GM23338 (cell line): ENCODE measurements at regions not wholly inside any gene's neighbourhood (a gene's known extent, or its start where the extent isn't known, plus 50 kb on each side); places are given as distances from the start of the nearest gene placed in this dataset.

Experiments
- ATAC-seq: fragments of 200-7000 bp; cut with Tn5 transposase; 3 replicates; pipeline ENCODE4 v1.9.1; 2020
- DNase-seq: peaks from one replicate; pipeline ENCODE4 v3.0.0-alpha.2; 2015; ENCODE audit warnings: low spot score
- H2AFZ ChIP-seq: fragments of 200-600 bp; sonication (generic); 2 replicates; pipeline ENCODE4 v1.8.0; 2016; ENCODE audit warnings: antibody characterized with exemption, mild to moderate bottlenecking, moderate library complexity
- H3F3A ChIP-seq: fragments of 200-600 bp; sonication (generic); replicated peaks from 2 replicates; pipeline ENCODE4 v1.8.0; 2017; ENCODE audit warnings: antibody characterized with exemption, mixed run types, low read depth
- H3K27ac ChIP-seq: fragments of 200-600 bp; sonication (generic); 2 replicates; pipeline ENCODE4 v1.6.1; 2016; ENCODE audit warnings: low read depth
- H3K27me3 ChIP-seq: fragments of 200-600 bp; sonication (generic); 2 replicates; pipeline ENCODE4 v1.8.0; 2016; ENCODE audit warnings: mild to moderate bottlenecking, mixed run types, moderate library complexity; ENCODE audit not compliant: insufficient read depth
- H3K36me3 ChIP-seq: fragments of 200-600 bp; sonication (generic); 2 replicates; pipeline ENCODE4 v1.8.0; 2016; ENCODE audit warnings: mild to moderate bottlenecking; ENCODE audit not compliant: insufficient read depth
- H3K4me1 ChIP-seq: fragments of 200-600 bp; sonication (generic); 2 replicates; pipeline ENCODE4 v1.8.0; 2016; ENCODE audit warnings: mild to moderate bottlenecking, moderate library complexity; ENCODE audit not compliant: insufficient read depth
- H3K4me2 ChIP-seq: fragments of 200-600 bp; sonication (generic); 2 replicates; pipeline ENCODE4 v1.7.1; 2017; ENCODE audit warnings: mixed run types
- H3K4me3 ChIP-seq: fragments of 200-600 bp; sonication (generic); 2 replicates; pipeline ENCODE4 v1.6.1; 2016; ENCODE audit warnings: mixed run types
- H3K79me2 ChIP-seq: fragments of 200-600 bp; sonication (generic); replicated peaks from 2 replicates; pipeline ENCODE4 v1.8.0; 2017; ENCODE audit warnings: mild to moderate bottlenecking; ENCODE audit not compliant: insufficient read depth
- H3K9me2 ChIP-seq: fragments of 200-600 bp; sonication (generic); 2 replicates; pipeline ENCODE4 v1.8.0; 2017; ENCODE audit not compliant: insufficient read depth
- H4K20me1 ChIP-seq: fragments of 200-600 bp; sonication (generic); replicated peaks from 2 replicates; pipeline ENCODE4 v1.8.0; 2017; ENCODE audit warnings: mild to moderate bottlenecking; ENCODE audit not compliant: insufficient read depth
- H3K27ac Mint-ChIP-seq: 2 replicates; pipeline ENCODE4 v1.8.0; 2020; ENCODE audit warnings: inconsistent platforms, mild to moderate bottlenecking, moderate library complexity, mixed read lengths
- H3K27me3 Mint-ChIP-seq: 3 replicates; pipeline ENCODE4 v1.8.0; 2022; ENCODE audit warnings: low read depth, mild to moderate bottlenecking, moderate library complexity, mixed read lengths, inconsistent platforms; ENCODE audit not compliant: insufficient read depth, poor library complexity
- H3K36me3 Mint-ChIP-seq: 3 replicates; pipeline ENCODE4 v1.8.0; 2021; ENCODE audit warnings: low read depth, mild to moderate bottlenecking, inconsistent platforms, moderate library complexity, mixed read lengths
- H3K4me1 Mint-ChIP-seq: 3 replicates; pipeline ENCODE4 v1.8.0; 2020; ENCODE audit warnings: mild to moderate bottlenecking, inconsistent platforms, mixed read lengths
- H3K4me3 Mint-ChIP-seq: 3 replicates; pipeline ENCODE4 v1.8.0; 2021; ENCODE audit warnings: moderate library complexity, mild to moderate bottlenecking, inconsistent platforms, mixed read lengths
- H3K9me3 Mint-ChIP-seq: 3 replicates; pipeline ENCODE4 v1.8.0; 2020; ENCODE audit warnings: moderate library complexity, mild to moderate bottlenecking, inconsistent platforms, mixed read lengths
- CREB1 ChIP-seq: fragments of 250-450 bp; sonication (Bioruptor Pico); IDR thresholded peaks from 2 replicates; pipeline ENCODE4 v1.5.0; 2020; ENCODE audit warnings: low read depth, mild to moderate bottlenecking, moderate library complexity
- ETS1 ChIP-seq: IDR thresholded peaks from 2 replicates; pipeline ENCODE4 v1.6.1; 2016; ENCODE audit warnings: antibody characterized with exemption
- EZH2phosphoT487 ChIP-seq: fragments of 200-600 bp; sonication (generic); IDR thresholded peaks from one replicate; pipeline ENCODE4 v1.8.1; 2018; ENCODE audit warnings: antibody characterized with exemption; ENCODE audit not compliant: unreplicated experiment
- JUNB ChIP-seq: IDR thresholded peaks from one replicate; pipeline ENCODE4 v1.6.1; 2016; ENCODE audit warnings: antibody characterized with exemption; ENCODE audit not compliant: unreplicated experiment
- NANOG ChIP-seq: IDR thresholded peaks from 2 replicates; pipeline ENCODE4 v1.6.1; 2016; ENCODE audit warnings: antibody characterized with exemption, borderline replicate concordance
- POLR2AphosphoS5 ChIP-seq: IDR thresholded peaks from 2 replicates; pipeline ENCODE4 v1.6.1; 2016; ENCODE audit warnings: antibody characterized with exemption, low read depth
- REST ChIP-seq: IDR thresholded peaks from one replicate; pipeline ENCODE4 v1.6.1; 2018; ENCODE audit warnings: antibody characterized with exemption; ENCODE audit not compliant: unreplicated experiment
- STAT1 ChIP-seq: IDR thresholded peaks from one replicate; pipeline ENCODE4 v1.6.1; 2016; ENCODE audit warnings: antibody characterized with exemption; ENCODE audit not compliant: unreplicated experiment
- ZNF114 ChIP-seq: fragments of 250-450 bp; sonication (Bioruptor Pico); IDR thresholded peaks from 2 replicates; pipeline ENCODE4 v1.5.0; 2020; ENCODE audit warnings: mild to moderate bottlenecking, moderate library complexity
- ZNF331 ChIP-seq: fragments of 250-450 bp; sonication (Bioruptor Pico); IDR thresholded peaks from 2 replicates; pipeline ENCODE4 v1.5.0; 2020; ENCODE audit warnings: low read depth, mild to moderate bottlenecking, moderate library complexity
- TF ChIP-seq, protein P1 (sequence below), 2 experiments: fragments of 200-600 bp in 1 of 2; sonication (generic) in 1 of 2; conservative IDR thresholded peaks; 2 replicates each; pipeline versions ENCODE4 v1.5.1 to v1.6.1; 2016 to 2017; ENCODE audit warnings: antibody characterized with exemption in 2 of 2, low read depth in 2 of 2, mild to moderate bottlenecking in 2 of 2, moderate library complexity in 1 of 2
- TF ChIP-seq, protein P2 (sequence below): fragments of 250-450 bp; sonication (Bioruptor Pico); IDR thresholded peaks from 2 replicates; pipeline ENCODE4 v1.5.0; 2020; ENCODE audit warnings: mild to moderate bottlenecking, moderate library complexity

DNA sequence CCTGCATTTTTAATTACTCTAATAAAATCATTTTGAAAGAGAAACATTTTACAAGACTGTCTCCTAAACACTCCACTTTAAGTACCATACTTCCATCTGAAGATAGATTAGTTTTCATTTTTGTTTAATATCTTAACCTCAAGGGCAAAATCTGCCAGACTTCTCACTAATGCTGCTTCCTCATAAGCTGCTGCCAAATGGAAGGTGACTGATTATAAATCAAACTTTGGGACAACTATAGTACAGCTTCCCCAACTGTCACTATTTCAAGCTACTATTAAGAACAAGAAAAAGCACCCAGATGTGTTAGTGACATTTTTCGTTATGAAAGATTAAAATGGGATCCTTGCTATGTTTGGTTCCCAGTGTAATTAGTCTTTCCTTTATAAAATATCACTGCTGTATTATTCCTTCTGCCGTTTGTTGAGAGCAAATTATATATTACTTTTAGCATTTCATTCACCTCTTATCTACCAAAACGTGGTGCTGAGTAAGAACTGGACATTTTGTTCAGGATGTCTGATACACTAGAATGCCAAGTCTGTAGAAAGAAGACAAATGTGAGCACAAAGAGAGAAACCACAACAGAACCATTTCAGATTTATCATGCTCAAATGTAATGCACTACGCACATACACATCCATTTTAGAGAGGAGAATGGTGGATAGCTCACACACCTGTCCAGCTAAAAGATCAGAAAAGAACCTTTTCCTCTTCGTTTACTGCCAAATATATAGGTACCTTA is 312.2 kb upstream of the C11orf87 start:
- ATAC-seq, result no peak

More for the DNA sequence above, 312.2 kb upstream of the C11orf87 start:
- Mint-ChIP-seq H3K4me1 (peaks cover 35% of the 10 kb centered on the region), H3K36me3 (no peaks in the 10 kb centered on the region; the same call in 2 of the 3 replicates), H3K27ac (no peak overlapping the region), H3K4me3 (no peak overlapping the region), H3K27me3 (no peaks in the 10 kb centered on the region), H3K9me3 (no peaks in the 10 kb centered on the region)
- DNase-seq, result no peak
- Histone ChIP-seq H3K4me2 (no peak overlapping the region), H3K4me1 (peaks cover 16% of the 10 kb centered on the region), H3F3A (no peaks in the 10 kb centered on the region), H3K27me3 (no peaks in the 10 kb centered on the region), H3K36me3 (no peaks in the 10 kb centered on the region), H3K4me3 (no peak overlapping the region), H2AFZ (0 out of 2 replicates have a peak overlapping the region, but pooled peaks have one; percentile 63), H3K27ac (no peak overlapping the region), H3K9me2 (no peaks in the 10 kb centered on the region), H3K79me2 (no peaks in the 10 kb centered on the region), H4K20me1 (no peaks in the 10 kb centered on the region)
- TF ChIP-seq, protein P1, sequence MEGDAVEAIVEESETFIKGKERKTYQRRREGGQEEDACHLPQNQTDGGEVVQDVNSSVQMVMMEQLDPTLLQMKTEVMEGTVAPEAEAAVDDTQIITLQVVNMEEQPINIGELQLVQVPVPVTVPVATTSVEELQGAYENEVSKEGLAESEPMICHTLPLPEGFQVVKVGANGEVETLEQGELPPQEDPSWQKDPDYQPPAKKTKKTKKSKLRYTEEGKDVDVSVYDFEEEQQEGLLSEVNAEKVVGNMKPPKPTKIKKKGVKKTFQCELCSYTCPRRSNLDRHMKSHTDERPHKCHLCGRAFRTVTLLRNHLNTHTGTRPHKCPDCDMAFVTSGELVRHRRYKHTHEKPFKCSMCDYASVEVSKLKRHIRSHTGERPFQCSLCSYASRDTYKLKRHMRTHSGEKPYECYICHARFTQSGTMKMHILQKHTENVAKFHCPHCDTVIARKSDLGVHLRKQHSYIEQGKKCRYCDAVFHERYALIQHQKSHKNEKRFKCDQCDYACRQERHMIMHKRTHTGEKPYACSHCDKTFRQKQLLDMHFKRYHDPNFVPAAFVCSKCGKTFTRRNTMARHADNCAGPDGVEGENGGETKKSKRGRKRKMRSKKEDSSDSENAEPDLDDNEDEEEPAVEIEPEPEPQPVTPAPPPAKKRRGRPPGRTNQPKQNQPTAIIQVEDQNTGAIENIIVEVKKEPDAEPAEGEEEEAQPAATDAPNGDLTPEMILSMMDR (conservative IDR thresholded peaks at IDR 0.05; ENCODE audit: low read depth in 2 of 2), result no peak
- TF ChIP-seq ZNF331 (CRISPR knock-in tag) (no peak), ETS1 (no peak), JUNB (no peak), EZH2phosphoT487 (no peak), REST (no peak), STAT1 (no peak), CREB1 (CRISPR knock-in tag) (no peak), NANOG (no peak), POLR2AphosphoS5 (no peak), ZNF114 (CRISPR knock-in tag) (no peak)
- TF ChIP-seq, protein P2, sequence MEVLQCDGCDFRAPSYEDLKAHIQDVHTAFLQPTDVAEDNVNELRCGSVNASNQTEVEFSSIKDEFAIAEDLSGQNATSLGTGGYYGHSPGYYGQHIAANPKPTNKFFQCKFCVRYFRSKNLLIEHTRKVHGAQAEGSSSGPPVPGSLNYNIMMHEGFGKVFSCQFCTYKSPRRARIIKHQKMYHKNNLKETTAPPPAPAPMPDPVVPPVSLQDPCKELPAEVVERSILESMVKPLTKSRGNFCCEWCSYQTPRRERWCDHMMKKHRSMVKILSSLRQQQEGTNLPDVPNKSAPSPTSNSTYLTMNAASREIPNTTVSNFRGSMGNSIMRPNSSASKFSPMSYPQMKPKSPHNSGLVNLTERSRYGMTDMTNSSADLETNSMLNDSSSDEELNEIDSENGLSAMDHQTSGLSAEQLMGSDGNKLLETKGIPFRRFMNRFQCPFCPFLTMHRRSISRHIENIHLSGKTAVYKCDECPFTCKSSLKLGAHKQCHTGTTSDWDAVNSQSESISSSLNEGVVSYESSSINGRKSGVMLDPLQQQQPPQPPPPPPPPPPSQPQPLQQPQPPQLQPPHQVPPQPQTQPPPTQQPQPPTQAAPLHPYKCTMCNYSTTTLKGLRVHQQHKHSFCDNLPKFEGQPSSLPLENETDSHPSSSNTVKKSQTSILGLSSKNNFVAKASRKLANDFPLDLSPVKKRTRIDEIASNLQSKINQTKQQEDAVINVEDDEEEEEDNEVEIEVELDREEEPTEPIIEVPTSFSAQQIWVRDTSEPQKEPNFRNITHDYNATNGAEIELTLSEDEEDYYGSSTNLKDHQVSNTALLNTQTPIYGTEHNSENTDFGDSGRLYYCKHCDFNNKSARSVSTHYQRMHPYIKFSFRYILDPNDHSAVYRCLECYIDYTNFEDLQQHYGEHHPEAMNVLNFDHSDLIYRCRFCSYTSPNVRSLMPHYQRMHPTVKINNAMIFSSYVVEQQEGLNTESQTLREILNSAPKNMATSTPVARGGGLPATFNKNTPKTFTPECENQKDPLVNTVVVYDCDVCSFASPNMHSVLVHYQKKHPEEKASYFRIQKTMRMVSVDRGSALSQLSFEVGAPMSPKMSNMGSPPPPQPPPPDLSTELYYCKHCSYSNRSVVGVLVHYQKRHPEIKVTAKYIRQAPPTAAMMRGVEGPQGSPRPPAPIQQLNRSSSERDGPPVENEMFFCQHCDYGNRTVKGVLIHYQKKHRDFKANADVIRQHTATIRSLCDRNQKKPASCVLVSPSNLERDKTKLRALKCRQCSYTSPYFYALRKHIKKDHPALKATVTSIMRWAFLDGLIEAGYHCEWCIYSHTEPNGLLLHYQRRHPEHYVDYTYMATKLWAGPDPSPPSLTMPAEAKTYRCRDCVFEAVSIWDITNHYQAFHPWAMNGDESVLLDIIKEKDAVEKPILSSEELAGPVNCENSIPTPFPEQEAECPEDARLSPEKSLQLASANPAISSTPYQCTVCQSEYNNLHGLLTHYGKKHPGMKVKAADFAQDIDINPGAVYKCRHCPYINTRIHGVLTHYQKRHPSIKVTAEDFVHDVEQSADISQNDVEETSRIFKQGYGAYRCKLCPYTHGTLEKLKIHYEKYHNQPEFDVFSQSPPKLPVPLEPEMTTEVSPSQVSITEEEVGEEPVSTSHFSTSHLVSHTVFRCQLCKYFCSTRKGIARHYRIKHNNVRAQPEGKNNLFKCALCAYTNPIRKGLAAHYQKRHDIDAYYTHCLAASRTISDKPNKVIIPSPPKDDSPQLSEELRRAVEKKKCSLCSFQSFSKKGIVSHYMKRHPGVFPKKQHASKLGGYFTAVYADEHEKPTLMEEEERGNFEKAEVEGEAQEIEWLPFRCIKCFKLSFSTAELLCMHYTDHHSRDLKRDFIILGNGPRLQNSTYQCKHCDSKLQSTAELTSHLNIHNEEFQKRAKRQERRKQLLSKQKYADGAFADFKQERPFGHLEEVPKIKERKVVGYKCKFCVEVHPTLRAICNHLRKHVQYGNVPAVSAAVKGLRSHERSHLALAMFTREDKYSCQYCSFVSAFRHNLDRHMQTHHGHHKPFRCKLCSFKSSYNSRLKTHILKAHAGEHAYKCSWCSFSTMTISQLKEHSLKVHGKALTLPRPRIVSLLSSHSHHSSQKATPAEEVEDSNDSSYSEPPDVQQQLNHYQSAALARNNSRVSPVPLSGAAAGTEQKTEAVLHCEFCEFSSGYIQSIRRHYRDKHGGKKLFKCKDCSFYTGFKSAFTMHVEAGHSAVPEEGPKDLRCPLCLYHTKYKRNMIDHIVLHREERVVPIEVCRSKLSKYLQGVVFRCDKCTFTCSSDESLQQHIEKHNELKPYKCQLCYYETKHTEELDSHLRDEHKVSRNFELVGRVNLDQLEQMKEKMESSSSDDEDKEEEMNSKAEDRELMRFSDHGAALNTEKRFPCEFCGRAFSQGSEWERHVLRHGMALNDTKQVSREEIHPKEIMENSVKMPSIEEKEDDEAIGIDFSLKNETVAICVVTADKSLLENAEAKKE (CRISPR knock-in tag), result no peak
